Thyroid gland (tissue), 4 donors: ENCODE measurements at regions not wholly inside any gene's neighbourhood (a gene's known extent, or its start where the extent isn't known, plus 50 kb on each side); places are given as distances from the start of the nearest gene placed in this dataset.

Experiments used
- DNase-seq, 2 donors: peaks; one replicate each; pipeline ENCODE4 v3.0.0-alpha.2; 2019
- H3K27ac ChIP-seq, 3 donors: fragments of 200-600 bp; sonication (generic); 1 replicate in 2 of 3; 2 replicates in 1 of 3; pipeline ENCODE4 v1.5.1; 2016 to 2019; ENCODE audit warnings: mild to moderate bottlenecking in 1 of 3, moderate library complexity in 1 of 3
- H3K27me3 ChIP-seq: fragments of 200-600 bp; sonication (generic); one replicate; pipeline ENCODE4 v1.5.1; 2019
- H3K36me3 ChIP-seq, 2 donors: fragments of 200-600 bp; sonication (generic); one replicate each; pipeline ENCODE4 v1.5.1; 2016 to 2019
- H3K4me1 ChIP-seq, 2 donors: fragments of 200-600 bp; sonication (generic); one replicate each; pipeline ENCODE4 v1.5.1; 2017 to 2019
- H3K4me3 ChIP-seq, 3 donors: fragments of 200-600 bp; sonication (generic); replicated peaks in 1 of 3; 1 replicate in 2 of 3; 2 replicates in 1 of 3; pipeline ENCODE4 v1.5.1; 2016; ENCODE audit warnings: mild to moderate bottlenecking in 1 of 3
- H3K9me3 ChIP-seq: fragments of 200-600 bp; sonication (generic); one replicate; pipeline ENCODE4 v1.5.1; 2017
- POLR2A ChIP-seq, 2 donors: fragments of 450-650 bp; IDR thresholded peaks; one replicate each; pipeline ENCODE4 v1.6.1; 2017; ENCODE audit warnings: antibody characterized with exemption in 2 of 2, mild to moderate bottlenecking in 2 of 2, moderate library complexity in 1 of 2
- WGBS, 2 donors: methylation state at CpG; one replicate each; pipeline ENCODE4 v1.1.5; 2017; 5-methylcytosine and 5-hydroxymethylcytosine counted together
- intact Hi-C: fragments of 100-400 bp; cut with DNase I; formaldehyde crosslinking; loops from one replicate; pipeline ENCODE4 v1.15.1; 2023
- TF ChIP-seq, protein P1 (sequence below), 6 experiments: fragments of 200-600 bp in 3 of 6; fragments of 450-650 bp in 3 of 6; sonication (generic) in 3 of 6; IDR thresholded peaks; one replicate each; pipeline ENCODE4 v1.5.1; 2016 to 2019; ENCODE audit warnings: antibody characterized with exemption in 6 of 6, mild to moderate bottlenecking in 2 of 6, inconsistent platforms in 1 of 6, moderate library complexity in 1 of 6

DNA sequence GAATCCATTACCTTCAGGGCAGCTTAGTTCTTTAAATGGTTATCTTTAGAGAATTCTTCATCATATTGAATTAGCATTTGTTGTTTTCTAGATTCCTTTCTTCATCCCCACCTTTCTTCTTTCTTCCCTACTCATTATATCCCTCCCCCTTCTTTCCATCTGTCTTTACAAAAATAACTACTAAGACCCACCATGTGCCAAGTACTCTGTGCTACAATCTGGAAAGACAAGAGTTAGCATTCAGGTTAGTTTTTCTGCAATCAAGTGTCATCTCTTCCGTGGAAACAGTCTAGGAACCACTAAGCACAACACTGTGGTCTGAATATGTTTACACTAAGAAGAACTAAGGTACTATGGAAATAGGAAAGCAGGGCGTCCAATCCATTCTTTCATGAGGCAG, 897.4 kb upstream of the TENM4 start:
- Histone ChIP-seq H3K9me3 (no peaks in the 10 kb centered on the region), H3K4me1 (no peaks in the 10 kb centered on the region), H3K4me3 (no peak overlapping the region), H3K27ac (no peak overlapping the region), H3K36me3 (no peaks in the 10 kb centered on the region), H3K27me3 (no peaks in the 10 kb centered on the region)
- 46 to 58% methylated on average over 2 of the region's 2 CpGs for WGBS, 2 donors
- no peak for TF ChIP-seq POLR2A (IDR thresholded peaks at IDR 0.05)
- TF ChIP-seq, protein P1, sequence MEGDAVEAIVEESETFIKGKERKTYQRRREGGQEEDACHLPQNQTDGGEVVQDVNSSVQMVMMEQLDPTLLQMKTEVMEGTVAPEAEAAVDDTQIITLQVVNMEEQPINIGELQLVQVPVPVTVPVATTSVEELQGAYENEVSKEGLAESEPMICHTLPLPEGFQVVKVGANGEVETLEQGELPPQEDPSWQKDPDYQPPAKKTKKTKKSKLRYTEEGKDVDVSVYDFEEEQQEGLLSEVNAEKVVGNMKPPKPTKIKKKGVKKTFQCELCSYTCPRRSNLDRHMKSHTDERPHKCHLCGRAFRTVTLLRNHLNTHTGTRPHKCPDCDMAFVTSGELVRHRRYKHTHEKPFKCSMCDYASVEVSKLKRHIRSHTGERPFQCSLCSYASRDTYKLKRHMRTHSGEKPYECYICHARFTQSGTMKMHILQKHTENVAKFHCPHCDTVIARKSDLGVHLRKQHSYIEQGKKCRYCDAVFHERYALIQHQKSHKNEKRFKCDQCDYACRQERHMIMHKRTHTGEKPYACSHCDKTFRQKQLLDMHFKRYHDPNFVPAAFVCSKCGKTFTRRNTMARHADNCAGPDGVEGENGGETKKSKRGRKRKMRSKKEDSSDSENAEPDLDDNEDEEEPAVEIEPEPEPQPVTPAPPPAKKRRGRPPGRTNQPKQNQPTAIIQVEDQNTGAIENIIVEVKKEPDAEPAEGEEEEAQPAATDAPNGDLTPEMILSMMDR (IDR thresholded peaks at IDR 0.05) = no peak
- intact Hi-C loops = no loop called here
- no peak for DNase-seq

DNA sequence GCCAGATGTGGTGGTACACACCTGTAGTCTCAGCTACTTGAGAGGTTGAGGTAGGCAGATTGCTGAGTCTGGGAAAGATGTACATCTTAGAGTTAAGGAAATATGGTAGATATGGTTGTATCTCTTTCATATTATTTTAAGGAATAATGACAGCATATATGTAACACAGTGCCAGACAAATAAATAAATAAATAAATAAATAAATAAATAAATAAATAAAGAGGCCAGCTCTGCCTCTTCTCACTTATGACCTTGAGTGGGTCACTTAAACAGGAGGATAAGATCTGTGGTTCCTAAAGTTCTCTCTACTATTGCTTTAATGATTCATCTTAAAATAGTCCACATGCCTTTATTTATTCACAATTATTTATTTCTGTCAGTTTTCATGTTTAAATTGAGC, 890.9 kb upstream of the TENM4 start:
- H3K27me3 ChIP-seq = no peaks in the 10 kb centered on the region
- intact Hi-C loops = no loop called here
- no peak overlapping the region for H3K4me3 ChIP-seq
- H3K4me1 ChIP-seq = no peaks in the 10 kb centered on the region
- TF ChIP-seq, protein P1 (IDR thresholded peaks at IDR 0.05) = no peak
- no peak for TF ChIP-seq POLR2A (IDR thresholded peaks at IDR 0.05)
- DNase-seq = no peak
- no peaks in the 10 kb centered on the region for H3K9me3 ChIP-seq
- H3K27ac ChIP-seq = no peak overlapping the region
- no peaks in the 10 kb centered on the region for H3K36me3 ChIP-seq

DNA sequence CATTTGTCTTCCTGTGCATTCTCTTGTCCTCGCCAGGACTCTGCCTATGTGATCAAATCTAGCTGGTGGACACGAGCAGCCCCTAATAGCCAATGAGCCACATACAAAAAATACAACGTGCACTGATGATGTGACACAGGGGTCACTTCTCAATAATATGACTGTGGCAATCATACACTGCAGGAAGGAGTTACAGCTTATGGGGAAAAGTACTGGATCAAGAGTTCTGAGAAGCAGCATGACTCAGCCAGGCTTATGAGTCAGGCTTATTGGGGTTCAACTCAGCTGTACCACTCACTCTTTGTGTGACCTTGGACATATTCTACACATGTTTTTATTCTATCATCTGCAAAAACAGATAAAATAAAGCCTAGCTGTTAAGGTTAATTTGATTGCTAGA, 889.4 kb upstream of the TENM4 start:
- Histone ChIP-seq H3K9me3 (no peaks in the 10 kb centered on the region), H3K36me3 (no peaks in the 10 kb centered on the region), H3K4me1 (no peaks in the 10 kb centered on the region), H3K4me3 (no peak overlapping the region), H3K27ac (no peak overlapping the region), H3K27me3 (no peaks in the 10 kb centered on the region)
- DNase-seq = no peak
- intact Hi-C loops = no loop called here
- no peak for TF ChIP-seq POLR2A (IDR thresholded peaks at IDR 0.05)
- TF ChIP-seq, protein P1 (IDR thresholded peaks at IDR 0.05) = no peak
- WGBS, 2 donors = 76 to 82% methylated on average over 3 of the region's 3 CpGs

DNA sequence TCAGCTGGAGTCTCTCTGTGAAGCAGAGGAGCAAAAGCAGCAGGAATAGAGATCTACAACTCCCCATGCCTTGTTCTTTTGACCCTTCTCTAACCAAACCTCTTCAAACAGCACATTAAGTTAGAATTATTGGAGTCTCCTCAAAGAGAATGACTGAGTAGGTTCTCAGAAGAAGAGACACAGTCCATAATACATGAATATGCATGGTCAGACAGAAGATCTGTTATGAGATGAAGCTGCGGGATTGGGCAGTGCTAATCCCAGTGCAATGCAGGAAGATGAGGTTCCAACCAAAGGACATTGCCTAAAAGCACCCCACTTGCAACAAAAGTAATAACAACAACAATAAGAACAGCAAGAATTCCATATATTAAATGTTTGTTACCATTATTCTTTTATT, 887.9 kb upstream of the TENM4 start:
- DNase-seq = no peak
- H3K4me3 ChIP-seq = no peak overlapping the region
- 91 to 98% methylated on average over 1 of the region's 1 CpG for WGBS, 2 donors
- H3K9me3 ChIP-seq = no peaks in the 10 kb centered on the region
- TF ChIP-seq POLR2A (IDR thresholded peaks at IDR 0.05) = no peak
- intact Hi-C loops = no loop called here
- H3K27me3 ChIP-seq = no peaks in the 10 kb centered on the region
- no peaks in the 10 kb centered on the region for H3K36me3 ChIP-seq
- H3K27ac ChIP-seq = no peak overlapping the region
- no peaks in the 10 kb centered on the region for H3K4me1 ChIP-seq

DNA sequence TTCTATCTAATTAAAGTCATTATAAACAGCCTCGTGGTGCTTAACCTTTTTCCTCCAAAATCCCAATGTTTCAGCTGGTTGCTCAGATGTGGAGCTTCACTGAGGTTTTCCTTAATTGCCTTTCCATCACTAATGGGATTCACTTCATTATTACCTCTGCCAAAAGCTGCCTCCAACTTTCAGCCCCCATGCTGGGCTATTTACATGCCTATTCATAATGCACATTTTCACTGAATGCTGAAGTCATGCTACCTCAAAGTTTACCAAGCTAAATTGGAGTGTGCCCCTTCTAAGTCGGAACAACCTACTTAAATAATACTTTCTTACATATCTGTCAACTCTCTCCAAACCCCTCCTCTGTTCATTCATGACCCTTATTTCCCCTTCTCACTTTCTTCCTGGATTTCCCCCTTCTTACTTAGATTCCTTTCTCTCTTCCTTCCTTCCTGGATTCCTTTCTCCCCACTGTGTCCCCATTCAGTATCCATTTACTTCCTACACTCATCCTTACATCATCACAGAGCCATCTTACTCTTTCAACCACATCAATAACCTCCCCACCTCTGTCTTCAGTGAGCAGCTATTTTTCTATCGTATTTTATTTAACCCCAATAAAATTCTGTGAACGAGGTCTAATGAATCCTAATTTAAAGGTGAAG, 887.3 kb upstream of the TENM4 start:
- WGBS, 2 donors = 59 to 64% methylated on average over 4 of the region's 4 CpGs
- Histone ChIP-seq H3K27ac (no peak overlapping the region), H3K9me3 (no peaks in the 10 kb centered on the region), H3K36me3 (no peaks in the 10 kb centered on the region), H3K4me1 (no peaks in the 10 kb centered on the region), H3K27me3 (no peaks in the 10 kb centered on the region), H3K4me3 (no peak overlapping the region)
- TF ChIP-seq, protein P1 (IDR thresholded peaks at IDR 0.05) = no peak
- no peak for TF ChIP-seq POLR2A (IDR thresholded peaks at IDR 0.05)
- no peak for DNase-seq
- intact Hi-C loops = no loop called here

DNA sequence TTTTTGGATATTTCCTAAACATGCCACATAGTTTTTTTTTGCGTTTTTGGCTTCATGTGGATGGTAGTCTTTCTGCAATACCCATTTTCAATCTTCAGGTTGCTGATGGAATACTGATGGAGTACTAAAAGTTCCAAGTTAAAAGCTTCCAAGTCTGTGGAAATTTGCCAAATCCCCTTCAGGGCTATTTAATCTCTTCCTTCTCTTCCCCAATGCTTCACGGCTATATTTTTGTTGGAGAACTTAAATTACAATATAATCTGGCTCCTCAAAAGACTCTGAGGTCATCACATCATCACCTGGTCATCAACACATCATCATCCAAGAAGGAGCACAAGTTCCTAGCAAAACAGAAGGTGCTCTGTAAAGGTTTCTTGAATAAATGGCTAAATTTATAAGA, 881.0 kb upstream of the TENM4 start:
- intact Hi-C loops = no loop called here
- 59 to 61% methylated on average over 2 of the region's 2 CpGs for WGBS, 2 donors
- TF ChIP-seq, protein P1 (IDR thresholded peaks at IDR 0.05) = no peak
- no peak for TF ChIP-seq POLR2A (IDR thresholded peaks at IDR 0.05)
- Histone ChIP-seq H3K27me3 (no peaks in the 10 kb centered on the region), H3K9me3 (no peaks in the 10 kb centered on the region), H3K36me3 (no peaks in the 10 kb centered on the region), H3K4me1 (no peaks in the 10 kb centered on the region), H3K4me3 (no peak overlapping the region), H3K27ac (no peak overlapping the region)
- no peak for DNase-seq
